Trophoblast cell (in vitro differentiated cells and primary cell): ENCODE measurements at regions not wholly inside any gene's neighbourhood (a gene's known extent, or its start where the extent isn't known, plus 50 kb on each side); places are given as distances from the start of the nearest gene placed in this dataset.

Source experiments
- DNase-seq, 2 donors: peaks; one replicate each; pipeline ENCODE4 v3.0.0-alpha.2; 2016
- H2AFZ ChIP-seq: 2 replicates; pipeline ENCODE4 v1.6.1; 2013; ENCODE audit warnings: low read length, moderate library complexity, mild to moderate bottlenecking; ENCODE audit not compliant: insufficient read depth, poor library complexity
- H2AK5ac ChIP-seq: 2 replicates; pipeline ENCODE4 v1.6.1; 2013; ENCODE audit warnings: mild to moderate bottlenecking, low read length
- H2BK120ac ChIP-seq: 2 replicates; pipeline ENCODE4 v1.6.1; 2013; ENCODE audit warnings: low read length, mild to moderate bottlenecking, moderate library complexity; ENCODE audit not compliant: insufficient read depth, poor library complexity
- H2BK12ac ChIP-seq: 2 replicates; pipeline ENCODE4 v1.6.1; 2013; ENCODE audit warnings: mild to moderate bottlenecking, low read length, moderate library complexity
- H2BK5ac ChIP-seq: 2 replicates; pipeline ENCODE4 v1.6.1; 2013; ENCODE audit warnings: low read length, low read depth, moderate library complexity, mild to moderate bottlenecking; ENCODE audit not compliant: poor library complexity
- H3K14ac ChIP-seq: 2 replicates; pipeline ENCODE4 v1.6.1; 2013; ENCODE audit warnings: mild to moderate bottlenecking, low read length
- H3K18ac ChIP-seq: 2 replicates; pipeline ENCODE4 v1.6.1; 2013; ENCODE audit warnings: mild to moderate bottlenecking, low read length
- H3K23ac ChIP-seq: 2 replicates; pipeline ENCODE4 v1.6.1; 2013; ENCODE audit warnings: low read length
- H3K27ac ChIP-seq: 2 replicates; pipeline ENCODE4 v1.5.1; 2013; ENCODE audit warnings: low read depth, mild to moderate bottlenecking, inconsistent platforms, low read length, moderate library complexity
- H3K27me3 ChIP-seq: 2 replicates; pipeline ENCODE4 v1.6.1; 2013; ENCODE audit warnings: inconsistent platforms, mild to moderate bottlenecking, low read length, moderate library complexity; ENCODE audit not compliant: insufficient read depth
- H3K36me3 ChIP-seq, 2 experiments: 1 replicate in 1 of 2; 2 replicates in 1 of 2; pipeline ENCODE4 v1.6.1; 2013; ENCODE audit warnings: low read length in 2 of 2, mild to moderate bottlenecking in 2 of 2, moderate library complexity in 1 of 2; ENCODE audit not compliant: insufficient read depth in 2 of 2, control insufficient read depth in 1 of 2
- H3K4ac ChIP-seq: 2 replicates; pipeline ENCODE4 v1.6.1; 2013; ENCODE audit warnings: low read depth, mild to moderate bottlenecking, low read length, moderate library complexity
- H3K4me1 ChIP-seq, 2 experiments: 1 replicate in 1 of 2; 2 replicates in 1 of 2; pipeline ENCODE4 v1.6.1; 2013; ENCODE audit warnings: low read length in 2 of 2, mild to moderate bottlenecking in 2 of 2, moderate library complexity in 1 of 2; ENCODE audit not compliant: insufficient read depth in 2 of 2, control insufficient read depth in 1 of 2
- H3K4me2 ChIP-seq: 2 replicates; pipeline ENCODE4 v1.6.1; 2013; ENCODE audit warnings: inconsistent platforms, mild to moderate bottlenecking, low read length, moderate library complexity
- H3K4me3 ChIP-seq: 2 replicates; pipeline ENCODE4 v1.5.1; 2013; ENCODE audit warnings: mild to moderate bottlenecking, low read depth, low read length, inconsistent platforms
- H3K79me1 ChIP-seq: one replicate; pipeline ENCODE4 v1.6.1; 2013; ENCODE audit warnings: low read length
- H3K79me2 ChIP-seq: 2 replicates; pipeline ENCODE4 v1.6.1; 2013; ENCODE audit warnings: low read length, mild to moderate bottlenecking; ENCODE audit not compliant: control insufficient read depth, insufficient read depth, poor library complexity
- H3K9ac ChIP-seq: 2 replicates; pipeline ENCODE4 v1.6.1; 2013; ENCODE audit warnings: mild to moderate bottlenecking, low read length
- H3K9me3 ChIP-seq: 2 replicates; pipeline ENCODE4 v1.6.1; 2013; ENCODE audit warnings: low read depth, mild to moderate bottlenecking, control low read depth, inconsistent platforms, low read length; ENCODE audit not compliant: insufficient read depth
- H4K12ac ChIP-seq: 2 replicates; pipeline ENCODE4 v1.6.1; 2013; ENCODE audit warnings: low read depth, mild to moderate bottlenecking, low read length, moderate library complexity
- H4K8ac ChIP-seq: 2 replicates; pipeline ENCODE4 v1.6.1; 2013; ENCODE audit warnings: low read depth, mild to moderate bottlenecking, low read length, moderate library complexity
- H4K91ac ChIP-seq: one replicate; pipeline ENCODE4 v1.6.1; 2013; ENCODE audit warnings: low read depth, mild to moderate bottlenecking, low read length, moderate library complexity
- WGBS: extraction: QIAGEN DNeasy Blood & Tissue Kit; methylation state at CpG from one replicate; pipeline ENCODE4 v1.1.7; 2013; ENCODE audit warnings: missing lambda C conversion rate; ENCODE audit not compliant: insufficient read length, insufficient coverage; ENCODE audit errors: extremely low coverage; 5-methylcytosine and 5-hydroxymethylcytosine counted together

- Histone ChIP-seq H2AFZ (no peak overlapping the region), H3K27ac (no peak overlapping the region), H3K9ac (no peak overlapping the region), H4K8ac (no peak overlapping the region), H3K79me1 (no peaks in the 10 kb centered on the region), H3K14ac (no peak overlapping the region), H2AK5ac (no peak overlapping the region), H3K27me3 (peaks cover 21% of the 10 kb centered on the region), H3K4me1 (peaks cover 4 to 9% of the 10 kb centered on the region in 2 experiments), H2BK12ac (no peak overlapping the region), H3K79me2 (no peaks in the 10 kb centered on the region), H3K9me3 (peaks cover 2% of the 10 kb centered on the region), H2BK5ac (no peak overlapping the region), H3K4me2 (no peak overlapping the region), H2BK120ac (no peak overlapping the region), H3K36me3 (no peaks in the 10 kb centered on the region), H4K91ac (no peak overlapping the region), H3K18ac (no peak overlapping the region), H3K4me3 (no peak overlapping the region), H4K12ac (no peak overlapping the region), H3K4ac (no peak overlapping the region), H3K23ac (no peak overlapping the region)
- no peak for DNase-seq
- no CpG with 5 or more reads among the region's 23 CpGs for WGBS
Observed at GRCh38 chr5:3116366-3116765, 364.9 kb upstream of the IRX2 start.

DNA sequence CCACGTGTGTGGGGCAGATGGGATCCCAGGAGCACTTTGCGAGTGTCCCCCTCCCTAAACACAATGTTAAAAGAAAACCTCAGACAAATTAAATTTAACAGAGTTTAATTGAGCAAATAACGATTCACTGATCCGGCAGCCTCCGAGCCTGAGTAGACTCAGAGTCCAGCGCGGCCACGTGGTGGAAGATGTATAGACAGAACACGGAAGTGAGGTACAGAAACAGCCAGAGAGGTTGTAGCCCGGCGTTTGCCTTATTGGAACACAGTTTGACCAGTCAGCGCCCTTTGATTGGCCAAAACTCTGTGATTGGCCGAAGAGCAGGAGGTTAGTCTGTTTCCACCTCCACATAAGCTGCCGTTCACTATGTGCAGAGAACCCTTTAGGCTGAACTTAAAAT is 363.0 kb upstream of the IRX2 start:
- Histone ChIP-seq H4K8ac (no peak overlapping the region), H3K79me1 (no peaks in the 10 kb centered on the region), H3K27me3 (peaks cover 16% of the 10 kb centered on the region), H3K4me3 (no peak overlapping the region), H4K12ac (no peak overlapping the region), H3K4me1 (peaks cover 4 to 8% of the 10 kb centered on the region in 2 experiments), H2BK12ac (no peak overlapping the region), H2BK5ac (no peak overlapping the region), H3K79me2 (no peaks in the 10 kb centered on the region), H3K9ac (no peak overlapping the region), H3K23ac (no peak overlapping the region), H2AFZ (no peak overlapping the region), H3K9me3 (peaks cover 2% of the 10 kb centered on the region), H3K4me2 (no peak overlapping the region), H3K36me3 (no peaks in the 10 kb centered on the region), H2AK5ac (no peak overlapping the region), H3K27ac (no peak overlapping the region), H3K4ac (no peak overlapping the region), H3K18ac (no peak overlapping the region), H4K91ac (no peak overlapping the region), H3K14ac (no peak overlapping the region), H2BK120ac (no peak overlapping the region)
- no peak for DNase-seq
- WGBS = no CpG with 5 or more reads among the region's 14 CpGs

- Histone ChIP-seq H3K27me3 (no peaks in the 10 kb centered on the region), H2BK120ac (no peak overlapping the region), H3K36me3 (no peaks in the 10 kb centered on the region), H3K4me2 (no peak overlapping the region), H2BK12ac (no peak overlapping the region), H3K79me1 (no peaks in the 10 kb centered on the region), H4K12ac (no peak overlapping the region), H3K9ac (no peak overlapping the region), H3K4me3 (no peak overlapping the region), H3K4me1 (peaks cover 4 to 8% of the 10 kb centered on the region in 2 experiments), H3K4ac (no peak overlapping the region), H2AK5ac (no peak overlapping the region), H2BK5ac (no peak overlapping the region), H3K23ac (no peak overlapping the region), H3K14ac (no peak overlapping the region), H3K9me3 (peaks cover 2% of the 10 kb centered on the region), H2AFZ (no peak overlapping the region), H4K8ac (no peak overlapping the region), H3K18ac (no peak overlapping the region), H4K91ac (no peak overlapping the region), H3K79me2 (no peaks in the 10 kb centered on the region), H3K27ac (no peak overlapping the region)
- no peak for DNase-seq
- WGBS = no CpG with 5 or more reads among the region's 9 CpGs
Observed at GRCh38 chr5:3110371-3110770, 358.9 kb upstream of the IRX2 start.

DNA sequence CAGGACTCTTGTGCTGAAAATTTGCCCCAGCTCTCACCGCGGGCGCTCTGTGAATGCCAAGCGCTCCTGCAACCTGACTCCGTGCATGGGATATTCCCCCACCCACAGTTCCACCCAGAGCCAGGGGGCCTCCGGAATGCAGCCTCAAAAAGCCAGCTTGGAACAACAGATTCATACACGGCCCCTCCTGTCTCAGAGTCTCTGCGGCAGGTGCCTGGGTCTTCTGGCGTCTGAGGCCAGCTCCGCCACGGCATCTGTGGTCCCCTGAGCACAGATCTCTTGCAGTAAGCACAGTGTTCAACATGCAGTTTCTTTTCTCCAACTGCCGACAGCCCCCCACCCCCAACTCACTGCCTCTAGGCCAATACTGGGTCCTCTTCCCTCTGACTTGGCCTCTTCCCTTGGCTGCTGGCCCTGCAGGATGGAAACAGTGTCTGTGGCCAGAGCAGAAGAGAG is 355.7 kb upstream of the IRX2 start:
- Histone ChIP-seq H3K4me1 (peaks cover 15 to 17% of the 10 kb centered on the region in 2 experiments), H4K8ac (no peak overlapping the region), H2BK12ac (no peak overlapping the region), H3K18ac (no peak overlapping the region), H3K4me3 (no peak overlapping the region), H2AFZ (no peak overlapping the region), H3K23ac (no peak overlapping the region), H3K9ac (no peak overlapping the region), H4K91ac (no peak overlapping the region), H3K79me1 (no peaks in the 10 kb centered on the region), H2BK120ac (no peak overlapping the region), H3K36me3 (no peaks in the 10 kb centered on the region), H3K14ac (no peak overlapping the region), H4K12ac (no peak overlapping the region), H2BK5ac (no peak overlapping the region), H3K9me3 (peaks cover 2% of the 10 kb centered on the region), H2AK5ac (no peak overlapping the region), H3K27ac (no peak overlapping the region), H3K4me2 (no peak overlapping the region), H3K79me2 (no peaks in the 10 kb centered on the region), H3K27me3 (no peaks in the 10 kb centered on the region), H3K4ac (no peak overlapping the region)
- no peak for DNase-seq
- no CpG with 5 or more reads among the region's 12 CpGs for WGBS
